SK-N-SH (cell line): ENCODE measurements at regions not wholly inside any gene's neighbourhood (a gene's known extent, or its start where the extent isn't known, plus 50 kb on each side); places are given as distances from the start of the nearest gene placed in this dataset.

Source experiments
- CHD2 ChIP-seq: fragments of 150-350 bp; IDR thresholded peaks from 2 replicates; pipeline ENCODE4 v1.6.1; 2018; ENCODE audit warnings: low read length; ENCODE audit not compliant: partially characterized antibody
- CTCF ChIP-seq: fragments of 200-600 bp; sonication (generic); IDR thresholded peaks from 2 replicates; pipeline ENCODE4 v1.6.1; 2017; ENCODE audit warnings: antibody characterized with exemption, mild to moderate bottlenecking, moderate library complexity
- FOXJ3 ChIP-seq: sonication (generic); formaldehyde crosslinking; IDR thresholded peaks from 2 replicates; pipeline ENCODE4 v1.5.1; 2020; ENCODE audit warnings: mild to moderate bottlenecking, missing genetic modification reagents
- POLR2AphosphoS5 ChIP-seq: IDR thresholded peaks from 2 replicates; pipeline ENCODE4 v1.6.1; 2012; ENCODE audit warnings: low read depth, low read length
- RFX5 ChIP-seq: IDR thresholded peaks from 2 replicates; pipeline ENCODE4 v1.6.1; 2012; ENCODE audit warnings: mild to moderate bottlenecking, improper control_type of control experiment, low read length
- SIN3A ChIP-seq: IDR thresholded peaks from 2 replicates; pipeline ENCODE4 v1.6.1; 2012; ENCODE audit warnings: low read depth, mild to moderate bottlenecking, low read length, moderate library complexity, borderline replicate concordance
- TAF1 ChIP-seq: IDR thresholded peaks from 2 replicates; pipeline ENCODE4 v1.6.1; 2012; ENCODE audit warnings: low read depth, mild to moderate bottlenecking, low read length, moderate library complexity, borderline replicate concordance

GRCh38 chr5:82332064-82332855, 54.1 kb upstream of the RPS23 start:
- TF ChIP-seq CTCF (no peak), RFX5 (no peak), POLR2AphosphoS5 (no peak), SIN3A (no peak), FOXJ3 (CRISPR knock-in tag) (no peak), TAF1 (no peak), CHD2 (no peak)
